WERI-Rb-1 (cell line): ENCODE measurements at regions not wholly inside any gene's neighbourhood (a gene's known extent, or its start where the extent isn't known, plus 50 kb on each side); places are given as distances from the start of the nearest gene placed in this dataset.

Experiments used
- DNase-seq: peaks from one replicate; pipeline ENCODE4 v3.0.0-alpha.2; 2020
- H3K27ac ChIP-seq: fragments of 250-450 bp; sonication (Bioruptor Pico); 2 replicates; pipeline ENCODE4 v1.5.1; 2020; ENCODE audit warnings: mild to moderate bottlenecking, moderate library complexity
- H3K27me3 ChIP-seq: fragments of 250-450 bp; sonication (Bioruptor Pico); 2 replicates; pipeline ENCODE4 v1.5.1; 2021; ENCODE audit warnings: mild to moderate bottlenecking, low read depth, moderate library complexity; ENCODE audit not compliant: insufficient read depth, severe bottlenecking
- H3K36me3 ChIP-seq: fragments of 250-450 bp; sonication (Bioruptor Pico); 2 replicates; pipeline ENCODE4 v1.5.1; 2020; ENCODE audit warnings: mild to moderate bottlenecking, moderate library complexity
- H3K4me3 ChIP-seq: 2 replicates; pipeline ENCODE4 v1.5.1; 2011; ENCODE audit warnings: low read depth, mild to moderate bottlenecking, control low read depth, low read length
- H3K9me3 ChIP-seq: fragments of 250-450 bp; sonication (Bioruptor Pico); 2 replicates; pipeline ENCODE4 v1.5.1; 2021; ENCODE audit warnings: mild to moderate bottlenecking, moderate library complexity; ENCODE audit not compliant: severe bottlenecking
- TF ChIP-seq, protein P1 (sequence below): IDR thresholded peaks from 2 replicates; pipeline ENCODE4 v1.5.1; 2011; ENCODE audit warnings: low read depth, mild to moderate bottlenecking, control low read depth, inconsistent platforms, low read length

DNA sequence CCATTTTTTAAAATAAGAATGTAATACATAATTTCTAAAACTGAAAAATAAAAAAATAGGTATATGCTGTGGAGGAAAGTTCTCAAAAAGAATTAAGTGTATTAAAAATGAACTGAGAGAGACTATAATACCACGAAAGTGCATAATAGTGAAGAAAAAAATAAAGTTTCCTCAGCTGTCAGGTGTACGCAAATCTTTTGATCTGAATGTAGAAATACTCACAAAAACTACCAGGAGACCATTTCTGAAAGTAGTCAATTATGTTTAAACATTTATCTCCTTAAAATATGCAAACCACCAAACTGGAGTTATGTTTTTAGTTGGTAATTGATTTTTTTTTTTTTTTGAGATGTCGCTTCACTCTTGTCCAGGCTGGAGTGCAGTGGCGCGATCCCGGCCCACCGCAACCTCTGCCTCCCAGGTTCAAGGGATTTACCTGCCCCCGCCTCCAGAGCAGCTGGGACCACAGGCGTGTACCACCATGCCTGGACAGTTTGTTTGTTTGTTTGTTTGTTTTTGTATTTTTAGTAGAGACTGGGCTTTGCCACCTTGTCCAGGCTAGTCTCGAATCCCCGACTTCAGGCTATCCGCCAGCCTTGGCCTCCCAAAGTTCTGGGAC is 1169.2 kb upstream of the B3GALT2 start:
- Histone ChIP-seq H3K36me3 (no peaks in the 10 kb centered on the region), H3K9me3 (no peaks in the 10 kb centered on the region), H3K4me3 (no peak overlapping the region), H3K27ac (no peak overlapping the region), H3K27me3 (no peaks in the 10 kb centered on the region)
- no peak for DNase-seq
- TF ChIP-seq, protein P1, sequence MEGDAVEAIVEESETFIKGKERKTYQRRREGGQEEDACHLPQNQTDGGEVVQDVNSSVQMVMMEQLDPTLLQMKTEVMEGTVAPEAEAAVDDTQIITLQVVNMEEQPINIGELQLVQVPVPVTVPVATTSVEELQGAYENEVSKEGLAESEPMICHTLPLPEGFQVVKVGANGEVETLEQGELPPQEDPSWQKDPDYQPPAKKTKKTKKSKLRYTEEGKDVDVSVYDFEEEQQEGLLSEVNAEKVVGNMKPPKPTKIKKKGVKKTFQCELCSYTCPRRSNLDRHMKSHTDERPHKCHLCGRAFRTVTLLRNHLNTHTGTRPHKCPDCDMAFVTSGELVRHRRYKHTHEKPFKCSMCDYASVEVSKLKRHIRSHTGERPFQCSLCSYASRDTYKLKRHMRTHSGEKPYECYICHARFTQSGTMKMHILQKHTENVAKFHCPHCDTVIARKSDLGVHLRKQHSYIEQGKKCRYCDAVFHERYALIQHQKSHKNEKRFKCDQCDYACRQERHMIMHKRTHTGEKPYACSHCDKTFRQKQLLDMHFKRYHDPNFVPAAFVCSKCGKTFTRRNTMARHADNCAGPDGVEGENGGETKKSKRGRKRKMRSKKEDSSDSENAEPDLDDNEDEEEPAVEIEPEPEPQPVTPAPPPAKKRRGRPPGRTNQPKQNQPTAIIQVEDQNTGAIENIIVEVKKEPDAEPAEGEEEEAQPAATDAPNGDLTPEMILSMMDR, result no peak

DNA sequence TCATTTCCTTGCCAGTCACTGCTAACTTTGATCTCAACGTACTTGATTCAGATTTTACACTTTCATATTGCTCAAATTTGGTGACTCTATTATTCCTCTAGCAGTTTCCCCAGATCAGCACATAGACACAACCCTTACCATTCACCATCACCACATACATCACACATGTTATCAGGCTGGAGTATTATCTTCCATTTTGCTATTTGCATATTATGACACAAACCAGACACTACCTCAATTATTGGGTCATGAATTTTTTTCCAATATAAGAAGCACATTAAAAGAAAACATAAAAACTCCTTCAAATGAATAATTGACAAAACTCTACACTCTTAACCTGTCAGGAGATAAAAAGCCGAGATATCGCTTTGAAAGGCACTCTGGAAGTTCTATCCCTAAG is 1166.7 kb upstream of the B3GALT2 start:
- TF ChIP-seq, protein P1, result no peak
- no peak overlapping the region for H3K4me3 ChIP-seq
- no peak overlapping the region for H3K27ac ChIP-seq
- no peaks in the 10 kb centered on the region for H3K27me3 ChIP-seq
- no peaks in the 10 kb centered on the region for H3K9me3 ChIP-seq
- H3K36me3 ChIP-seq, result no peaks in the 10 kb centered on the region
- DNase-seq, result no peak

DNA sequence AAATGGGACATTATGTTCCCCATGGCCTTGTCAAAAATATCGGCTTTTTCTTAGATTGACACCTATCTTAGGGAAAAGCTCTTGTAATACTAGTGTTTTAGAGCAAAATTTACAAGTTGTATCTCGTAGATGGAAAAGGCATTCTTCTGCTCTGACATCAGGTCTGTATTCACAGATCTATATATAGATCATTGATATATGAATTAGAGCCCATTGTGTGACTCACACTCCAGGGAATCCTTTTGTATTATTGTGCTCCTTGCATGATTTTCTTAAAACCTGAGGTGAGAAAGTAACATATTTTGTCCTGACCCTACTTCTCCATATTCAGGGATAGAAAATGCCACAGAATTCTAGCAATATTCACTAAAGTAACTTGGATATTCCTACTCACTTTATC is 1160.8 kb upstream of the B3GALT2 start:
- no peaks in the 10 kb centered on the region for H3K36me3 ChIP-seq
- H3K27me3 ChIP-seq, result no peaks in the 10 kb centered on the region
- no peak for DNase-seq
- TF ChIP-seq, protein P1, result no peak
- no peaks in the 10 kb centered on the region for H3K9me3 ChIP-seq
- H3K27ac ChIP-seq, result no peak overlapping the region
- H3K4me3 ChIP-seq, result no peak overlapping the region

DNA sequence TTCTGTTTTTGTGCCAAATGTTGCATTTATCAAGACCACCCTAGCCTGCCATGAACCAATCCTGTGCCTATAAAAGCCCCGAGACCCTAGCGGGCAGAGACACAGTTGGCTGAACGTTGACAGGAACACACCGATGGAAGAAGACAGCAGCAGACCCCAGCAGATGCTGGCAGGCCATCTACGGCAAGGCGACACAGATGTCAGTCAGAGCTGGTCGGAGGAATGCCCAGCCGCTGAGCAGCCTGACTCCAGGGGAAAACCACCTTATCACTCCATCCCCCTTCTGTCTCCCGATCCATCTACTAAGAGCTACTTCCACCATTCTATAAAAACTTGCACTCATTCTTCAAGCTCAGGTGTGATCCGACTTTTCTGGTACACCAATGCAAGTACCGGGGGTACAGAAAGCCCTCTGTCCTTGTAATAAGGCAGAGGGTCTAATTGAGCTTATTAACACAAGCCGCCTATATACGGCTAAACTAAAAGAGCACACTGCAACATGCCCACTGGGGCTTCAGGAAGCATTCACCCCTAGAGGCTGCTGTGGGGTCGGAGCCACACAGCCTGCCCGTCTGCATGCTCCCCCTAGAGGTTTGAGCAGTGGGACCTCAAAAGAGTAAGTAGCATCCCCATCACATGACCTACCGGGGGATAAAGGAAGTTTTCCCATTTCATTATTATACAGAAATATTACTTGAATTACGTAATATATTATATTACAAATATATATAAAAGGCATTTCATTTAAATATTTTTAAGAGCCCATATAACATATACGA is 1156.3 kb upstream of the B3GALT2 start:
- no peak overlapping the region for H3K4me3 ChIP-seq
- H3K27ac ChIP-seq, result no peak overlapping the region
- no peaks in the 10 kb centered on the region for H3K27me3 ChIP-seq

DNA sequence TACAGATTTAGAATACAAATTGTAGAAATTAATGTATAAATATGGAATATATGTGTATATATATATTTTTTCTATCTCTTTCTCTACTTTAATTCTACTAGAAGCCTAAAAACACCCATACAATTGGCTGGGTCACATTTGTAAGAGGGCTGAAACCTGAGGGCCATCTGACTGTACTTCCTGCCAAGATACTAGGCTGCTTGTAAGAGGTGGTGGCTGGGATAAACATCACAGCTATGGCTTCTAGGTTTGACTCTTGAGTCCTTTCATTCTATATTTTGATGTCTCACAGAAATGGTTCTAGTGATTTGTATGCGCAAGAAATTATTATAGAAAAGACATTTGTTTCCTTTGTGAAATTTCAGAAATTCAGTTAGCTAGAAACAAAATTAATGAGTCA is 1155.2 kb upstream of the B3GALT2 start:
- no peak overlapping the region for H3K27ac ChIP-seq
- H3K27me3 ChIP-seq, result no peaks in the 10 kb centered on the region
- no peaks in the 10 kb centered on the region for H3K36me3 ChIP-seq
- DNase-seq, result no peak
- H3K4me3 ChIP-seq, result no peak overlapping the region
- TF ChIP-seq, protein P1, result no peak
- no peaks in the 10 kb centered on the region for H3K9me3 ChIP-seq

More for the DNA sequence above, 1156.3 kb upstream of the B3GALT2 start:
- Histone ChIP-seq H3K9me3 (no peaks in the 10 kb centered on the region), H3K36me3 (no peaks in the 10 kb centered on the region)
- peak; percentile 30 for DNase-seq
- TF ChIP-seq, protein P1, result peak; percentile 55
